HG03095 (cell line): ENCODE measurements at regions not wholly inside any gene's neighbourhood (a gene's known extent, or its start where the extent isn't known, plus 50 kb on each side); places are given as distances from the start of the nearest gene placed in this dataset.
A peak's percentile ranks its signal among the peaks of the same experiment; 100 is the strongest.
"Not testable (repeated sequence)": the region's sequence is repeated elsewhere in the genome, so short reads cannot be mapped to it uniquely, and the experiment has no call there.

Source experiments
- ATAC-seq: cut with Tn5 transposase; IDR thresholded peaks from one replicate; pipeline ENCODE4 v1.9.1; 2021; ENCODE audit warnings: moderate library complexity; ENCODE audit not compliant: unreplicated experiment

- ATAC-seq = peak; percentile 88
These were observed 267.1 kb downstream of the KLF5 start for GRCh38 chr13:73325723-73326558.

GRCh38 chr13:73324842-73325722 lies 266.3 kb downstream of the KLF5 start:
- no peak for ATAC-seq

GRCh38 chr13:73323615-73324014 lies 264.8 kb downstream of the KLF5 start:
- ATAC-seq = no peak

GRCh38 chr13:73321043-73321442 lies 262.2 kb downstream of the KLF5 start:
- no peak for ATAC-seq

- no peak for ATAC-seq
These were observed 258.3 kb downstream of the KLF5 start for GRCh38 chr13:73317140-73317539.

GRCh38 chr13:73310366-73310765 lies 251.6 kb downstream of the KLF5 start:
- no peak for ATAC-seq

GRCh38 chr13:73307481-73307880 lies 248.7 kb downstream of the KLF5 start:
- ATAC-seq = no peak

- no peak for ATAC-seq
These were observed 247.9 kb downstream of the KLF5 start for GRCh38 chr13:73306688-73307087.

GRCh38 chr13:73304442-73304841 lies 245.6 kb downstream of the KLF5 start:
- ATAC-seq = no peak

- no peak for ATAC-seq
These were observed 245.0 kb downstream of the KLF5 start for GRCh38 chr13:73303851-73304250.

GRCh38 chr13:73301622-73302021 lies 242.8 kb downstream of the KLF5 start:
- not testable (repeated sequence) for ATAC-seq

GRCh38 chr13:73300718-73301425 lies 242.1 kb downstream of the KLF5 start:
- ATAC-seq = no peak

- ATAC-seq = no peak
These were observed 241.0 kb downstream of the KLF5 start for GRCh38 chr13:73299787-73300186.

GRCh38 chr13:73293913-73294523 lies 235.2 kb downstream of the KLF5 start:
- no peak for ATAC-seq

GRCh38 chr13:73292127-73292526 lies 233.3 kb downstream of the KLF5 start:
- ATAC-seq = no peak

GRCh38 chr13:73290844-73291243 lies 232.0 kb downstream of the KLF5 start:
- ATAC-seq = no peak

GRCh38 chr13:73288596-73288995 lies 229.8 kb downstream of the KLF5 start:
- ATAC-seq = no peak

GRCh38 chr13:73287831-73288230 lies 229.0 kb downstream of the KLF5 start:
- ATAC-seq = no peak

GRCh38 chr13:73286942-73287620 lies 228.3 kb downstream of the KLF5 start:
- no peak for ATAC-seq

- no peak for ATAC-seq
These were observed 227.4 kb downstream of the KLF5 start for GRCh38 chr13:73286177-73286576.
